Dendritic cell treated with granulocyte-macrophage colony-stimulating factor and Interleukin-4, amounts not matched to agents 40 ng/mL and 50 ng/mL, for 4 days (primary cell): ENCODE measurements at regions not wholly inside any gene's neighbourhood (a gene's known extent, or its start where the extent isn't known, plus 50 kb on each side); places are given as distances from the start of the nearest gene placed in this dataset.

Experiments
- H3K27ac Mint-ChIP-seq: one replicate; pipeline ENCODE4 v1.8.0; 2022; ENCODE audit warnings: mild to moderate bottlenecking, mixed read lengths
- H3K27me3 Mint-ChIP-seq: one replicate; pipeline ENCODE4 v1.8.0; 2022; ENCODE audit warnings: mild to moderate bottlenecking, mixed read lengths
- H3K36me3 Mint-ChIP-seq: one replicate; pipeline ENCODE4 v1.8.0; 2022; ENCODE audit warnings: low read depth, mixed read lengths
- H3K4me1 Mint-ChIP-seq: one replicate; pipeline ENCODE4 v1.8.0; 2022; ENCODE audit warnings: low read depth, mixed read lengths
- H3K4me3 Mint-ChIP-seq: one replicate; pipeline ENCODE4 v1.8.0; 2022; ENCODE audit warnings: mild to moderate bottlenecking, moderate library complexity, mixed read lengths
- H3K9me3 Mint-ChIP-seq: one replicate; pipeline ENCODE4 v1.8.0; 2022; ENCODE audit warnings: mixed read lengths
- intact Hi-C: fragments of 100-400 bp; cut with micrococcal nuclease; formaldehyde crosslinking; loops from one replicate; pipeline ENCODE4 v1.15.0; 2022

- H3K4me1 Mint-ChIP-seq, result no peaks in the 10 kb centered on the region
- no peak overlapping the region for H3K4me3 Mint-ChIP-seq
- no peak overlapping the region for H3K27ac Mint-ChIP-seq
- H3K9me3 Mint-ChIP-seq, result no peaks in the 10 kb centered on the region
- no peaks in the 10 kb centered on the region for H3K36me3 Mint-ChIP-seq
- intact Hi-C loops, result no loop called here
- no peaks in the 10 kb centered on the region for H3K27me3 Mint-ChIP-seq
Observed at GRCh38 chr7:49523870-49524269, 249.6 kb upstream of the VWC2 start.

GRCh38 chr7:49527182-49527581 is 246.3 kb upstream of the VWC2 start:
- H3K9me3 Mint-ChIP-seq, result no peaks in the 10 kb centered on the region
- H3K36me3 Mint-ChIP-seq, result no peaks in the 10 kb centered on the region
- H3K27ac Mint-ChIP-seq, result no peak overlapping the region
- H3K4me3 Mint-ChIP-seq, result no peak overlapping the region
- intact Hi-C loops, result no loop called here
- H3K4me1 Mint-ChIP-seq, result no peaks in the 10 kb centered on the region
- H3K27me3 Mint-ChIP-seq, result no peaks in the 10 kb centered on the region

GRCh38 chr7:49530481-49530880 is 243.0 kb upstream of the VWC2 start:
- H3K36me3 Mint-ChIP-seq, result no peaks in the 10 kb centered on the region
- H3K27ac Mint-ChIP-seq, result no peak overlapping the region
- intact Hi-C loops, result no loop called here
- H3K4me3 Mint-ChIP-seq, result no peak overlapping the region
- no peaks in the 10 kb centered on the region for H3K4me1 Mint-ChIP-seq
- H3K27me3 Mint-ChIP-seq, result no peaks in the 10 kb centered on the region
- H3K9me3 Mint-ChIP-seq, result no peaks in the 10 kb centered on the region

- no peak overlapping the region for H3K27ac Mint-ChIP-seq
- peaks cover 16% of the 10 kb centered on the region for H3K9me3 Mint-ChIP-seq
Observed at GRCh38 chr7:49563693-49564378, 209.6 kb upstream of the VWC2 start.

GRCh38 chr7:49564379-49564714 is 209.1 kb upstream of the VWC2 start:
- Mint-ChIP-seq H3K27ac (no peak overlapping the region), H3K4me1 (no peaks in the 10 kb centered on the region), H3K36me3 (no peaks in the 10 kb centered on the region), H3K27me3 (no peaks in the 10 kb centered on the region), H3K9me3 (peaks cover 16% of the 10 kb centered on the region), H3K4me3 (no peak overlapping the region)
- intact Hi-C loops, result no loop called here

More at GRCh38 chr7:49563693-49564378, 209.6 kb upstream of the VWC2 start:
- Mint-ChIP-seq H3K27me3 (no peaks in the 10 kb centered on the region), H3K36me3 (no peaks in the 10 kb centered on the region), H3K4me3 (no peak overlapping the region), H3K4me1 (no peaks in the 10 kb centered on the region)
- intact Hi-C loops, result no loop called here

- intact Hi-C loops, result no loop called here
- H3K9me3 Mint-ChIP-seq, result peaks cover 13% of the 10 kb centered on the region
Observed at GRCh38 chr7:49577576-49577975, 195.9 kb upstream of the VWC2 start.

GRCh38 chr7:49579408-49579807 is 194.0 kb upstream of the VWC2 start:
- H3K36me3 Mint-ChIP-seq, result no peaks in the 10 kb centered on the region
- intact Hi-C loops, result no loop called here
- H3K27ac Mint-ChIP-seq, result no peak overlapping the region
- H3K4me3 Mint-ChIP-seq, result no peak overlapping the region
- peaks cover 3% of the 10 kb centered on the region for H3K27me3 Mint-ChIP-seq
- H3K4me1 Mint-ChIP-seq, result peaks cover 16% of the 10 kb centered on the region
- H3K9me3 Mint-ChIP-seq, result peaks cover 29% of the 10 kb centered on the region

More at GRCh38 chr7:49577576-49577975, 195.9 kb upstream of the VWC2 start:
- H3K27ac Mint-ChIP-seq, result no peak overlapping the region
- no peaks in the 10 kb centered on the region for H3K36me3 Mint-ChIP-seq
- peaks cover 16% of the 10 kb centered on the region for H3K4me1 Mint-ChIP-seq
- no peak overlapping the region for H3K4me3 Mint-ChIP-seq
- peaks cover 3% of the 10 kb centered on the region for H3K27me3 Mint-ChIP-seq

GRCh38 chr7:49580000-49580399 is 193.4 kb upstream of the VWC2 start:
- Mint-ChIP-seq H3K9me3 (peaks cover 29% of the 10 kb centered on the region), H3K36me3 (no peaks in the 10 kb centered on the region), H3K4me3 (no peak overlapping the region), H3K27me3 (peaks cover 3% of the 10 kb centered on the region), H3K4me1 (peaks cover 16% of the 10 kb centered on the region), H3K27ac (no peak overlapping the region)
- intact Hi-C loops, result no loop called here

- intact Hi-C loops, result no loop called here
- H3K4me1 Mint-ChIP-seq, result peaks cover 16% of the 10 kb centered on the region
- peak overlapping the region; percentile 56 for H3K27ac Mint-ChIP-seq
- H3K27me3 Mint-ChIP-seq, result peaks cover 3% of the 10 kb centered on the region
- H3K4me3 Mint-ChIP-seq, result no peak overlapping the region
- H3K36me3 Mint-ChIP-seq, result no peaks in the 10 kb centered on the region
- peaks cover 29% of the 10 kb centered on the region for H3K9me3 Mint-ChIP-seq
Observed at GRCh38 chr7:49580761-49581160, 192.7 kb upstream of the VWC2 start.

- H3K9me3 Mint-ChIP-seq, result peaks cover 29% of the 10 kb centered on the region
- no peak overlapping the region for H3K27ac Mint-ChIP-seq
- H3K4me3 Mint-ChIP-seq, result no peak overlapping the region
- H3K27me3 Mint-ChIP-seq, result peaks cover 4% of the 10 kb centered on the region
- peaks cover 16% of the 10 kb centered on the region for H3K4me1 Mint-ChIP-seq
- no peaks in the 10 kb centered on the region for H3K36me3 Mint-ChIP-seq
- intact Hi-C loops, result no loop called here
Observed at GRCh38 chr7:49583440-49583839, 190.0 kb upstream of the VWC2 start.

- intact Hi-C loops, result no loop called here
- no peaks in the 10 kb centered on the region for H3K36me3 Mint-ChIP-seq
- peaks cover 24% of the 10 kb centered on the region for H3K4me1 Mint-ChIP-seq
- H3K4me3 Mint-ChIP-seq, result no peak overlapping the region
- peaks cover 18% of the 10 kb centered on the region for H3K9me3 Mint-ChIP-seq
- peaks cover 13% of the 10 kb centered on the region for H3K27me3 Mint-ChIP-seq
- no peak overlapping the region for H3K27ac Mint-ChIP-seq
Observed at GRCh38 chr7:49596701-49597491, 176.5 kb upstream of the VWC2 start.

GRCh38 chr7:49597805-49598204 is 175.6 kb upstream of the VWC2 start:
- intact Hi-C loops, result no loop called here
- peaks cover 24% of the 10 kb centered on the region for H3K4me1 Mint-ChIP-seq
- no peak overlapping the region for H3K4me3 Mint-ChIP-seq

GRCh38 chr7:49611951-49612350 is 161.5 kb upstream of the VWC2 start:
- no peak overlapping the region for H3K4me3 Mint-ChIP-seq
- peaks cover 47% of the 10 kb centered on the region for H3K9me3 Mint-ChIP-seq
- H3K27me3 Mint-ChIP-seq, result peaks cover 2% of the 10 kb centered on the region
- H3K4me1 Mint-ChIP-seq, result no peaks in the 10 kb centered on the region
- intact Hi-C loops, result no loop called here
- H3K36me3 Mint-ChIP-seq, result no peaks in the 10 kb centered on the region
- H3K27ac Mint-ChIP-seq, result no peak overlapping the region

More at GRCh38 chr7:49597805-49598204, 175.6 kb upstream of the VWC2 start:
- H3K27ac Mint-ChIP-seq, result peak overlapping the region; percentile 16
- no peaks in the 10 kb centered on the region for H3K36me3 Mint-ChIP-seq
- H3K27me3 Mint-ChIP-seq, result peaks cover 15% of the 10 kb centered on the region
- H3K9me3 Mint-ChIP-seq, result peaks cover 18% of the 10 kb centered on the region

- Mint-ChIP-seq H3K9me3 (peaks cover 38% of the 10 kb centered on the region), H3K4me1 (no peaks in the 10 kb centered on the region), H3K4me3 (no peak overlapping the region), H3K27ac (no peak overlapping the region), H3K27me3 (no peaks in the 10 kb centered on the region), H3K36me3 (no peaks in the 10 kb centered on the region)
- intact Hi-C loops, result no loop called here
Observed at GRCh38 chr7:49613759-49614158, 159.7 kb upstream of the VWC2 start.
